ENCODE measurements at regions not wholly inside any gene's neighbourhood (a gene's known extent, or its start where the extent isn't known, plus 50 kb on each side); places are given as distances from the start of the nearest gene placed in this dataset.

- FAIRE-seq: no peak
Measured at GRCh38 chr5:105015098-105015497, 1452.5 kb upstream of the NUDT12 start.

GRCh38 chr5:104998572-104998971 is 1436.0 kb upstream of the NUDT12 start:
- no peaks in the 10 kb centered on the region for H4K20me1 ChIP-seq (ENCODE audit: control insufficient read depth, extremely low read depth, insufficient read depth, low read length)
- no peaks in the 10 kb centered on the region for H3K9me1 ChIP-seq (ENCODE audit: control insufficient read depth, extremely low read depth, insufficient read depth, low read length)
- no peak for DNase-seq (ENCODE audit: low read depth, low spot score)
- H3K27me3 ChIP-seq (ENCODE audit: control insufficient read depth, extremely low read depth, insufficient read depth, low read length): no peaks in the 10 kb centered on the region
- no peak overlapping the region for H3K9ac ChIP-seq (ENCODE audit: control insufficient read depth, extremely low read depth, insufficient read depth, low read length)
- H3K79me2 ChIP-seq (ENCODE audit: control insufficient read depth, insufficient read depth, low read length): no peaks in the 10 kb centered on the region
- FAIRE-seq: no peak
- no peak overlapping the region for H3K4me2 ChIP-seq (ENCODE audit: control insufficient read depth, extremely low read depth, insufficient read depth, low read depth, low read length)
- no peak overlapping the region for H3K4me3 ChIP-seq (ENCODE audit: control insufficient read depth in 2 of 3, extremely low read depth in 1 of 3, insufficient read depth in 2 of 3, low read depth in 1 of 3, low read length in 3 of 3)
- H3K27ac ChIP-seq (ENCODE audit: control insufficient read depth, insufficient read depth, low read length): no peak overlapping the region
- H3K4me1 ChIP-seq (ENCODE audit: control insufficient read depth, extremely low read depth, insufficient read depth, low read length): no peaks in the 10 kb centered on the region
- H3K36me3 ChIP-seq (ENCODE audit: control insufficient read depth in 2 of 2, extremely low read depth in 1 of 2, insufficient read depth in 2 of 2, low read length in 2 of 2): no peaks in the 10 kb centered on the region
- no peak overlapping the region for H2AFZ ChIP-seq (ENCODE audit: control insufficient read depth, low read length)
- dilution Hi-C loops (cut with MboI; ENCODE audit: extremely low pct_ligation_motif_present, low sequenced_read_pairs): no loop called here
- TF ChIP-seq CTCF (optimal IDR thresholded peaks at IDR 0.05 in 1 of 3, IDR thresholded peaks at IDR 0.05 in 1 of 3, conservative IDR thresholded peaks at IDR 0.05 in 1 of 3; ENCODE audit: extremely low read depth in 1 of 3, insufficient read depth in 2 of 3, low read length in 3 of 3): no peak
- H3K9me3 ChIP-seq (ENCODE audit: control insufficient read depth, low read depth, low read length): no peaks in the 10 kb centered on the region

More at GRCh38 chr5:105015098-105015497, 1452.5 kb upstream of the NUDT12 start:
- Histone ChIP-seq H3K79me2 (ENCODE audit: control insufficient read depth, insufficient read depth, low read length) (no peaks in the 10 kb centered on the region), H3K9me3 (ENCODE audit: control insufficient read depth, low read depth, low read length) (no peaks in the 10 kb centered on the region), H3K36me3 (ENCODE audit: control insufficient read depth in 2 of 2, extremely low read depth in 1 of 2, insufficient read depth in 2 of 2, low read length in 2 of 2) (no peaks in the 10 kb centered on the region), H3K27ac (ENCODE audit: control insufficient read depth, insufficient read depth, low read length) (no peak overlapping the region), H3K4me1 (ENCODE audit: control insufficient read depth, extremely low read depth, insufficient read depth, low read length) (no peaks in the 10 kb centered on the region), H3K9ac (ENCODE audit: control insufficient read depth, extremely low read depth, insufficient read depth, low read length) (no peak overlapping the region), H3K27me3 (ENCODE audit: control insufficient read depth, extremely low read depth, insufficient read depth, low read length) (no peaks in the 10 kb centered on the region), H4K20me1 (ENCODE audit: control insufficient read depth, extremely low read depth, insufficient read depth, low read length) (no peaks in the 10 kb centered on the region), H3K9me1 (ENCODE audit: control insufficient read depth, extremely low read depth, insufficient read depth, low read length) (no peaks in the 10 kb centered on the region), H3K4me3 (ENCODE audit: control insufficient read depth in 2 of 3, extremely low read depth in 1 of 3, insufficient read depth in 2 of 3, low read depth in 1 of 3, low read length in 3 of 3) (no peak overlapping the region), H3K4me2 (ENCODE audit: control insufficient read depth, extremely low read depth, insufficient read depth, low read depth, low read length) (no peak overlapping the region), H2AFZ (ENCODE audit: control insufficient read depth, low read length) (no peak overlapping the region)
- dilution Hi-C loops (cut with MboI; ENCODE audit: extremely low pct_ligation_motif_present, low sequenced_read_pairs): no loop called here
- no peak for DNase-seq (ENCODE audit: low read depth, low spot score)
- TF ChIP-seq EZH2 (IDR thresholded peaks at IDR 0.05; ENCODE audit: low read length): no peak
- TF ChIP-seq CTCF (optimal IDR thresholded peaks at IDR 0.05 in 1 of 3, IDR thresholded peaks at IDR 0.05 in 1 of 3, conservative IDR thresholded peaks at IDR 0.05 in 1 of 3; ENCODE audit: extremely low read depth in 1 of 3, insufficient read depth in 2 of 3, low read length in 3 of 3): no peak
